Gastroesophageal sphincter (tissue), 3 donors: ENCODE measurements at regions not wholly inside any gene's neighbourhood (a gene's known extent, or its start where the extent isn't known, plus 50 kb on each side); places are given as distances from the start of the nearest gene placed in this dataset.

Experiments used
- EP300 ChIP-seq: sonication (generic); formaldehyde crosslinking; IDR thresholded peaks from one replicate; pipeline ENCODE4 v1.6.1; 2017; ENCODE audit warnings: antibody characterized with exemption, mild to moderate bottlenecking
- POLR2A ChIP-seq, 2 donors: fragments of 450-650 bp; IDR thresholded peaks; one replicate each; pipeline ENCODE4 v1.6.1; 2017; ENCODE audit warnings: antibody characterized with exemption in 2 of 2, mild to moderate bottlenecking in 2 of 2, moderate library complexity in 1 of 2
- POLR2AphosphoS5 ChIP-seq: sonication (generic); formaldehyde crosslinking; IDR thresholded peaks from one replicate; pipeline ENCODE4 v1.6.1; 2017; ENCODE audit warnings: antibody characterized with exemption
- TF ChIP-seq, protein P1 (sequence below), 4 experiments: fragments of 200-600 bp in 2 of 4; fragments of 450-650 bp in 2 of 4; sonication (generic) in 1 of 4; IDR thresholded peaks; one replicate each; pipeline ENCODE4 v1.5.1; 2017 to 2019; ENCODE audit warnings: antibody characterized with exemption in 4 of 4, mild to moderate bottlenecking in 2 of 4, moderate library complexity in 2 of 4

DNA sequence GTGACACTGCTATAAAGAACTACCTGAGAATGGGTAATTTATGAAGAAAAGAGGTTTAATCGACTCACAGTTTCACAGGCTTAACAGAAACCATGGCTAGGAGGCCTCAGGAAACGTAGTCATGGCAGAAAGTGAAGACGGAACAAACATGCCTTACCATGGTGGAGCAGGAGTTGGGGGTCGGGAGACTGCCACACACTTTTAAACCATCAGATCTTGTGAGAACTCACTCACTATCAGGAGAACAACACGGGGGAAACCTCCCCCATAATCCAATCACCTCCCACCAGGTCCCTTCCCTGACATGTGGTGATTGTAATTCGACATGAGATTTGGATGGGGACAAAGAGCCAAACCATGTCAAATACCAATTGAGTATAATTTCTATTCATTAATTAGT is 2392.6 kb upstream of the C9orf72 start:
- TF ChIP-seq, protein P1, sequence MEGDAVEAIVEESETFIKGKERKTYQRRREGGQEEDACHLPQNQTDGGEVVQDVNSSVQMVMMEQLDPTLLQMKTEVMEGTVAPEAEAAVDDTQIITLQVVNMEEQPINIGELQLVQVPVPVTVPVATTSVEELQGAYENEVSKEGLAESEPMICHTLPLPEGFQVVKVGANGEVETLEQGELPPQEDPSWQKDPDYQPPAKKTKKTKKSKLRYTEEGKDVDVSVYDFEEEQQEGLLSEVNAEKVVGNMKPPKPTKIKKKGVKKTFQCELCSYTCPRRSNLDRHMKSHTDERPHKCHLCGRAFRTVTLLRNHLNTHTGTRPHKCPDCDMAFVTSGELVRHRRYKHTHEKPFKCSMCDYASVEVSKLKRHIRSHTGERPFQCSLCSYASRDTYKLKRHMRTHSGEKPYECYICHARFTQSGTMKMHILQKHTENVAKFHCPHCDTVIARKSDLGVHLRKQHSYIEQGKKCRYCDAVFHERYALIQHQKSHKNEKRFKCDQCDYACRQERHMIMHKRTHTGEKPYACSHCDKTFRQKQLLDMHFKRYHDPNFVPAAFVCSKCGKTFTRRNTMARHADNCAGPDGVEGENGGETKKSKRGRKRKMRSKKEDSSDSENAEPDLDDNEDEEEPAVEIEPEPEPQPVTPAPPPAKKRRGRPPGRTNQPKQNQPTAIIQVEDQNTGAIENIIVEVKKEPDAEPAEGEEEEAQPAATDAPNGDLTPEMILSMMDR (IDR thresholded peaks at IDR 0.05) = no peak
- no peak for TF ChIP-seq POLR2A (IDR thresholded peaks at IDR 0.05)
- no peak for TF ChIP-seq EP300
- TF ChIP-seq POLR2AphosphoS5 = no peak
